NCI-H1436 (cell line): ENCODE measurements at regions not wholly inside any gene's neighbourhood (a gene's known extent, or its start where the extent isn't known, plus 50 kb on each side); places are given as distances from the start of the nearest gene placed in this dataset.
"Not testable (repeated sequence)": the region's sequence is repeated elsewhere in the genome, so short reads cannot be mapped to it uniquely, and the experiment has no call there.

Source experiments
- DNase-seq: peaks from one replicate; lab custom pipeline; 2025; lab: John Stamatoyannopoulos, UW

DNA sequence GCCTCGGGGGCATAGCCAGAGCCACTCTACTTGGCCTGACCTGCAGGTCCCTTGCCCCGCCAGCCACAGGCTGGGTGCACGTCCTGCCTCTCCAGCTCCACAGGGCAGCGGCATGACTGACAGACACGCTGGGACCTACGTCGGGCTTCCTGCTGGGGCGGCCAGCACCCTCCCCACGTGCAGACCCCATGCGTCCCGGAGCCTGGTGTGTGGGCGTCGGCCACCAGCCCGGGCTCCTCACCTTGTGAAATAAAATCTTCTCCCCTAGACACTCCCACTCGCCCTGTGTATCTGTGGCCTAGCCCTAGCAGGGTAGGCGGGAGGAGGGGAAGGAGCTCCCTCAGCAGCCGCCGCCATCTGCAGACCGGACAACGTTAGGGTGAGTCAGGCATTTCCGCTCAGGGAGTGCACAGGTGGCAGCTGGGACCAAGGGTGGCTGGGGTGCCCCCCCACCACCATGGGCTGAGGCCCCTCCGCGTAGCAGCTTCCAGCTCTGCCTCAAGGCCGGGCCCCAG is 119.5 kb downstream of the IGLL1 start:
- DNase-seq, result peak; percentile 41

DNA sequence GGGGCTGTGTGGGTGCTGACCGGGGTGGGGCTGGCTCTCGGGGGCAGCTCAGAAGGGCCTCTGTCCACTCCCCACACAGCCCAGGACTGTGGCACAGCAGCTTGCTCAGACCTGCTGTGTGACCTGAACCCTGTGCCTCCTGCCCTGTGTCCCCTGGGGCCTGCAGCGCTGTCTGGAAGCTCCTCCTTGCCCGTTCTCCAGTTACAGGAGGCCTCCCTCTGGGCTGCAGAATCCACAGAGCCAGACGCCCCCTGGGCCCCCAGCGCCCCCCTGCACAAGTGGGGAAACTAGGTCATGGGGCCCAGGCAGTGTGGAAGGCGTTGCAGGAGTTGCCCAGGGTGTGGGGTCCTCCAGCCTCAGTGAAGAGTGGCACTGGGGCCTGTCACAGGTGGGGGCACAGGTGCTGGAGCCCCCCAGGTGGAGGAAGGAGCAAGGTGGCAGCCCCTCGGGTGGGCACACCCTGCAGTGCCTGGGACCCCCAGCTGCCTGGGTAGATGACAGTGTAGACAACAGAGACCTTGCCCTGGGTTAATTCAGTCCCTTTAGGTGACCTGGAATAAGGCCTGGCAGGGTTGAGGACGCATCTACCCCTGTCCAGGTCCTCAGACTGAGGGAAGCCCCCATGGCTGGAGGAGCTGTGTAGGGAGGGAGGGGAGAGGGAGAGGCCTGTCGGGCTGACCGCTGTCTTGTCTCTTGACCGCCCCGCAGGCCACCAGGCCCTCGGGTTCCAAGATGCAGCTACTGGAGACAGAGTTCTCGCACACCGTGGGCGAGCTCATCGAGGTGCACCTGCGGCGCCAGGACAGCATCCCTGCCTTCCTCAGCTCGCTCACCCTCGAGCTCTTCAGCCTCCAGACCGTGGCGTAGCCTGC is 120.2 kb downstream of the IGLL1 start:
- not testable (repeated sequence) for DNase-seq

DNA sequence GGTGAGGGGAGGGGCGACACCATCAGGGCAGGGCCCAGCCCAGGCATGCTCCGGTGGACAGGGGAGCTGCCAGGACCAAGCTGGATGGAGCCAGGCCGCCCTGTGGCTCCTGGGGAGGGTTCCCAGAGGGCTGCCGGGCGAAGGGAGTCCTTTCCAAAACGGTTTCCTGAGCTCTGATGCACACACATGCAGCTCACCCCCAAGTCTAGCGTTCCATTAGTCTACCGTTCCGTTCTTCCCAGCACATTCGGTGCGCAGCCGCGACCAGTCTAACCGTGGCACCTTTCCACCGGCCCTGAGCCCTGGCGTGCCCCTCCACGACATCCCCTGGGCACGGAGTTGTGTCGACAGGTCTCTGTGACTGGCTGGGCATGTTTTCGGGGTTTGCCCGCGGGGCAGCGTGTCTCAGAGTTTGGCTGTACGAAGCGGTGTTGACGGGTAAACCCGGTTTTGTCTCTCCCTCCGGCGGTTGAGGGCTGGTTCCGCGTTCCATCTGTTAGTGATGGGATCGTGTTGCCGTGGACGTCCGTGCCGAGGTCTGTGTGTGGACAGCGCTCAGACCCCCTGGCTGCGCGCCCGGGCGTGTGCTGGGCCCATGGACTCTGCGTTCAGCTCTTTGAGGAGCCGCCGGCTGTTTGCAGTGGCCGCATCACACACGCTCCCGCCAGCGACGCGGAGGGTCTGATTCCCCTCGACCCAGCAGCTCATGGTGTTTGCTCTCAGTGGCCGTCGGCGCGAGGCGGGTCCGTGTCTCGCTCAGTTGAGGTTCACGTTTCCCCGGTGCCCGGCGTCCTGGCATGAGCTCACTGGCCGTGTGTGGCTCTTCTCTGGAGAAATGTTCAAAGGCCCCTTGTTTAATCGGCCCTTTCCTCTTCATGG is 121.2 kb downstream of the IGLL1 start:
- no peak for DNase-seq

DNA sequence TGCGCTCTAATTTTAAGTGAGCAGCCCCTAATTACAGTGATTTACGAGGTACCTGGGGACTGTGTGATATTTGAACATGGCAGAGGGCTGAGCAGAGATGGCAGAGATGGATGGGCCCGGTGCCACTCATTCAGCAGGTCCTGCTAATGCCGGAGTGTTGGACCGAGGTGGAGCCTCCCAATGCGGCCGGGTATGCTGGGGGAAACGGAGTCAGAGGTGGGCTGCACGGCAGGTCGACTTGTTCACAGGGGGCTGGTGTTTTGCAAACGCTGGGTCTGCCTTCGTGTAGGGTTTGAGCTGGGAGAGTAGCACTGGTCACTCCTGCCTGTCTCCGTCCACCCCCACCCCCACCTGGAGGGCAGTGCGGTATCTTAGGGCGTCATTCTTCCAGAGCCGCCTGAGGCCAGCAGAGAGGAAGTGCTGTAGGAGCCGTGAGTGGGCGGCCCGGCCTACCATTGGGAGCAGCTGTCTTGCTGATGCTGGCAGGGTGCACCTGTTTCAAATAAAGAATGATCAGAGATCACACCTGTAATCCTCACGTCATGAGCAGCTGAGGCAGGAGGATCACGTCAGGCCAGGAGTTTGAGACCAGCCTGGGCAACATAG is 122.6 kb downstream of the IGLL1 start:
- peak; percentile 91 for DNase-seq

DNA sequence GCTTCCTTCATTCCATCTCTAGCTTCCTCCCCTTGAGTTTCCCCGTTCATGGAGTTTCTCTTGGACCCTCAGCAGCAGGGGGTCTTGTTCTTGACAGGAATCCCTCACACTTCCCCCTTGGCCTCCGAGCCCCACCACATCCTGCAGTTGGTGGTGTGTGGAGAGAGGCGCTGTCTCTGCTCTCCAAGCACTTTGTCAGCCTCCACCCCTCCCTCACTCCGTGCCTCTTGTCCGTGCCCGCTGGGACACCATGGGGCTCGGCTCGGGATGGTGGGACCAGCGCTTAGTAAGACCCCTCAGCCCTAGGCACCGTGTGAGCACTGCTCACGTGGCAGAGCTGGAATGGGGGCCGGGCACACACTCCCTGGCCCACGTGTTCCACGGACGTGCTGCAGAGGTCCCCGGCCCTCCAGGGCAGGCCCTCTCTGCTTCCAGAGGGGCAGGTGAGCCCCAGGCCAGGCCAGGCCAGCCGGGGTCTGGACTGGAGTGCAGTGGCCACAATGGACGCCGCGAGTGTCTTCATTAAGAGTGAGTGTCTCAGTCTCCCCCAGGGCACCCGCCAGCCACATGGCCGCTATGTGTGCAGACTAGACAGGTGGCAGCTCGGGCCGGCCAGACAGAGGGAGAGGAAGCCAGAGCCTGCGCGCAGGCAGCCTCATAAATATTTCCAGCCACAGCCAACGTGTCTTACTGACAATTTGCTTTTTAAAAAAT is 123.3 kb downstream of the IGLL1 start:
- DNase-seq, result not testable (repeated sequence)

DNA sequence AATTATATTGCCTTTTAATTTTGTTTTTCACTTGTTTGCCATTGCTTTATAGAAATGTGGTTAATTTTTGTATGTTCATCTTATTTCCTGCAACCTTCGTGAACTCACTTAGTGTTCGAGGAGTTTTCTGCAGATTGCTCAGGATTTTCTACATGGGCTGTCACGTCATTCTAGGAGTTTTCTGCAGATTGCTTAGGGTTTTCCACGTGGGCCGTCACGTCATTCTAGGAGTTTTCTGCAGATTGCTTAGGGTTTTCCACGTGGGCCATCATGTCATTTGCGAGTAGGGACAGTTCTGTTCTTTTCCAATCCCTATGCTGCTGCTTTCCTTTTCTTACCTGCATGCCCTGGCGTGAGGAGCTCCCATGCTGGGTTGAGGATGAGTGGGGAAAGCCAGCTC is 125.7 kb downstream of the IGLL1 start:
- DNase-seq, result not testable (repeated sequence)

DNA sequence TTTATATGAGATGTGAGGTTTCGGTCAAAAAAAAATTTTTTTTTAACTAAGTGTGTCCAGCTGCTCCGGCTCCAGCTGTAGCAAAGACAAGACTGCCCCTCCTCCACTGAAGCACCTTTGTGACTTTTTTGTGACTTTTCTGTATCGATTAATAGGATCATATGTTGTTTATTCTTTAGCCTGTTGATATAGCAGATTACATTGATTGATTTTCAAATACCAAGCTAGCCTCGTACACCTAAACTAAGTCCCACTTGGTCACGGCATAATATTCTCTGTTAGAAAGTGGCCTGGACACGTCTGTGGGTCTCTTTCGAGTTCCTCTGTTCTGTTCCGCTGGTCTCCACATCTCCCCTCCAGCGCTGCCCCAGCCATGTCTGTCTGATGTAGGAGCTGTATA is 126.8 kb downstream of the IGLL1 start:
- no peak for DNase-seq

DNA sequence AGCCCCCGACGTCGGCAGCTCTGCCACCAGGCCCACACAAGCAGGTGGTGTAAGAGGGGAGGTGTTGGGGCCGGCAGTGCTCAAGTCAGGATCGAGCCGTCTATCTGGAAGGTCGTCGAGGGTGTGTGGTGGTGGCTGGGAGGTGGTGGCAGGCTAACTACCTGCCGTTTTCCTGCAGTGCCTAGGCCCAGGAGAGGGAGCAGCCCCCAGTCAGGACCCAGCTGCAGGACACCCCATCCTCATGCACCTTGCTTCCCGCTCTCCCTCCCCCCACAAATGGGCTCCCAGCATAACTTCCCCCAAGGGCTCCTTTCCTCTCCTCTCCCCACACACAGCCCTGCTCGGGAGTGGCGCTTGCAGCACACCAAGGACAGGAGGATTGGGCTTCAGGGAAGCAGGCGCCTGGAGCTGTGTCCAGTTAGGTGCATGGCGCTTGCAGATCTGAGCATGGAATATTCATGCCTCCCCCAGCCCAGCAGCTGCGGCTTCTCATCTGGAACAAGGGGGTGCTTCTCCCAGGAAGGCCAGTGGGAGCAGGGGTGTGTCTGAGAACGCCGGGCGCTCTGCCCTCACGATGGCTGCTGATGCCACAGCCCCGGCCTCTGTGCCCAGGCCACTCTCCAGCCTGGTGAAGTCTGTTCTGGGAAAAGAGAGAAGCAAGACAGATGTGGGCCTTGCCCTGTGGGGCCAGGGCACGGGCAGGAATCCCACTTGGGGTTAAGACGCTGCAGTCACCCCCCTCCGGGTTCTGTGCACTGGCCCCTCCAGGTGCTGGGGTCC is 127.7 kb downstream of the IGLL1 start:
- no peak for DNase-seq

DNA sequence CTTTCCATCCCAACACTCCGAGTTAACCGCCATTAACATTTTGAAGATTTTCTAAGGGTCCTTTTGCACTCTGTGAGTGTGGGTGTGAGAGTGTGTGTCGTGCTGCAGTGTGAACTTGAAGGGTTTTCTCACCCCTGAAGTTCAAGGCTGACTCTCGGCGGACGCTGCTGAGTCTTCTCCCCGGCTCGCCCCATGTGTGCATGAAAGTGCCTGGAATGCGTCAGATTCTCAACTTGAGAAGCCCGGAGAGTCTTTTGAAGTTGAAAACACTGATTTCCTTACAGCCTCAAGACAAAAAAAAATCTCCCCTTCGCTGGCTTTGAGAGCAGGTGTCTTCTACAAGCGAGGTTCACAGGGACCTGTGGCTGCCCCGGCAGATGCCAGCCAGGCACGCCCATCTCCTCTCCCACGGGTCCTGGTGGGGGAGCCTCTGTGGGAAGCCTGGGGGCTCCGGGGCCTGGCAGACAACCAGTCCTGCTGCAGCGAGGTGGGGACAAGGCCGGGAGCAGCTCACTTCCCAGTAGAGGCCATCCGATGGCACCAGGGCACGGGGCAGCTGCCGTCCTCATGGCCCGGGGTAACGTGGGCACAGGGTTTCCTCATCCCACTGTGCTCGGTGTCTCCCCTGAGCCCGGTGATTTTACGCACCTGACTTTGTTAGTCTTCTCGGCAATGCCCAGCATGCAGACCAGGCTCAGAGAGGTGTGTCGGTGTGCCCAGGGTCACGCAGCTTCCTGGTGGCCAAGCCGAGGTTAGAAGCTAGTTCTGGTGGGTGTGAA is 128.4 kb downstream of the IGLL1 start:
- not testable (repeated sequence) for DNase-seq

DNA sequence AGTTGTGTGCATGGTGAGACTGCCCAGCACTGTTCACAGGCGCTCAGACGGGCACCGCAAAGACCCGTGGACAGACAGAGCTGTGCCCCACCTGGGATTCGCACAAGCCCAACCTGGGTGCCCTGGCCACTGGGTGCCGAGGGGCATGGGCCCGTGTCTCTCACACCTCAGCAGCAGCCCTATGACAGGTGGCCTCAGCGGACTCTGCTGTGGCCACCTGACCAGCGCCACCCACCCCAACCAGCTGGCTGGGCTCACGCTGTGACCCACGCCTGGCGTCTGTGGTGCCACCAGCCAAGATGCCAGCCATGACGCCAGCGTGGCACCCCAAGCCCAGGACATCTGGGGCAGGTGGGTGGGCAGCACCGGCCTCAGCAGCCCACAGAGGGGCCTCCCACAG is 129.3 kb downstream of the IGLL1 start:
- DNase-seq, result not testable (repeated sequence)

DNA sequence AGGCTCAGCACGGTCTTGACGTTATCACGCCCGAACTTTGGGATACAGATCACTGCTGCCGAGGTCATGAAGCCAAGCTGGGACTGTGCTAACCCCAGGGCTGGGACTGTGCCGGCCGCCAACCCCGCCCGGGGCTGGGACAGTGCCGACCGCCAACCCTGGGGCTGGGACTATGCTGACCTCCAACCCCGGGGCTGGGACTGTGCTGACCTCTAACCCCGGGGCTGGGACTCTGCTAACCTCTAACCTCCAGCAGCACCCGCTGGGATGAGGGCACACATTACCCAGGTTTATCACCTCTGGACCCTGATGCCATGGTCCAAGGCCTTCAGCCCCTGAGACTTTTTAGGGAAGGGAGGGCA is 129.7 kb downstream of the IGLL1 start:
- no peak for DNase-seq

DNA sequence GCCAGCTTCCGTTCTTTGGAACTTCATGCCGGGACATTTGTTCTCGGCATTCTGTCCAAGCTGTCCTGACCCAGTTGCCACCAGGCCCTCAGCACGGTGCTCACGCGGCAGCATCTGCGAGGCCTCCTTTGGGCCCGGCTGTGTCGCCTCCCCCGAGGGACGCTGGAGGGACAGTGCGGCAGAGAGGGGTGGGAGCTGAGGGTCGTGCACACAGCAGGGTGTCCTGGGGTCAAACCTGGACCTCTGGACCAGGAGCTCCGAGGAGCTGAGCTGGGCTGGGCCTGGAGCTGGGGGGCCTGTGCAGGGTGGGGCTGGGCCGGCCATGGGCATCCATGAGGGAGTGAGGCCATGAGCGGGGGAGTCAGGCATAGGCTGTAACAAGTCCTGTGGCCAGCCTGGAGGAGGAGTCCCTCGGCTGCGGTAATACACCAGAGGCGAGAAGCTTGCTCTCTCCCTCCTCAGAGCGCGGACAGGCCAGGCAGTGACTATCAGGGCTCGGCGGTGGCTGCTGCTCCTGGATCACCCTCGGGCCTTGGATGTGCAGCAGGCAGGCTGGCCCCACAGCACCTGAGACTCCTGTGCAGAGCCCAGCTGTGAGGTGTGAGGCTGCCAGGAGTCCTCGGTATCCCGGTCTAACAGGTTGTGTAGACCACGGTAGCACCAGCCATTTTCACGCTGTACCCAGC is 130.2 kb downstream of the IGLL1 start:
- DNase-seq, result not testable (repeated sequence)

DNA sequence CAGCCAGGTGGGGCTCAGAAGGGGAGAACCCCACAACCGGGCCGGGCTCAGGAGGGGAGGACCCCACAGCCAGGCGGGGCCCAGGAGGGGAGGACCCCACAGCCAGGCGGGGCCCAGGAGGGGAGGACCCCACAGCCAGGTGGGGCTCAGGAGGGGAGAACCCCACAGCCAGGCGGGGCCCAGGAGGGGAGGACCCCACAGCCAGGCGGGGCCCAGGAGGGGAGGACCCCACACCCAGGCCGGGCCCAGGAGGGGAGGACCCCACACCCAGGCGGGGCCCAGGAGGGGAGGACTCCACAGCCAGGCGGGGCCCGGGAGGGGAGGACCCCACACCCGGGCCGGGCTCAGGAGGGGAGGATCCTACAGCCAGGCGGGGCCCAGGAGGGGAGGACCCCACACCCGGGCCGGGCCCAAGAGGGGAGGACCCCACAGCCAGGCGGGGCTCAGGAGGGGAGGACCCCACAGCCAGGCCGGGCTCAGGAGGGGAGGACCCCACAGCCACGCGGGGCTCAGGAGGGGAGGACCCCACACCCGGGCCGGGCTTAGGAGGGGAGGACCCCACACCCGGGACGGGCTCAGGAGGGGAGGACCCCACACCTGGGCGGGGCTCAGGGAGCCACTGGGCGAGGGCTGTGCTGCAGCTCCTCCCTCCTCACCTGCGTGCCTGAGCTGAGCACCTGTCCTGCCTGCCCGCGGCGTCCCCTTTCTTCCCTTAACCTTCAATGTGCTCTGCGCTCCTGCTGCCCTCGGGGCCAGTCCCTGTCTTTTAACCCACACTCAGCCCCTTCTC is 131.4 kb downstream of the IGLL1 start:
- DNase-seq, result not testable (repeated sequence)

DNA sequence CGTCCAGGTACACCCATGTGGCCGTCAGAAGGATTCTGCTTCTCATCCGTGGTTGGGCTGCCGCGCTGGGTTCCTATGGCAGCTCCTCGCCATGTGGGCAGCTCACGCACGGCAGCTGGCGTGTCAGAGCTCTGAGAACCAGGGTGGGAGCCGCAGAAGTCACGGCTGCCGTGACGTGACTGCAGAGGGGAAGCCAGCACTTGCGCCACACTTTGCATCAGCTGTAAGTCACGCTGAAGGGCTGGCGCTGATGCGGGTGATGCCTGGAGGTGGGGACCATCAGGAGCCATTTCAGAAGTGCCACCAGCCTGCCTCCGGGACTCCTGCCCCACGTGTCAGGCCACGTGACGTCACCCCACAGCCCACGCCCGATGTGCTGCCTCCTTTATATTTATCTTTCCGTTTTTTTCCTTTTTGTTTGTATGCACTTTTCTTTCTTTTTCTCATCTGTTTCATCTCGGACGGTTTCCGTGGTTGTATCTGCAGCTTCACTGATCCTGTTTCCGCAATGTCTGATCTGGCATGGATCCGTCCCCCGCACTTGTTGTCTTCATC is 133.2 kb downstream of the IGLL1 start:
- DNase-seq, result no peak

DNA sequence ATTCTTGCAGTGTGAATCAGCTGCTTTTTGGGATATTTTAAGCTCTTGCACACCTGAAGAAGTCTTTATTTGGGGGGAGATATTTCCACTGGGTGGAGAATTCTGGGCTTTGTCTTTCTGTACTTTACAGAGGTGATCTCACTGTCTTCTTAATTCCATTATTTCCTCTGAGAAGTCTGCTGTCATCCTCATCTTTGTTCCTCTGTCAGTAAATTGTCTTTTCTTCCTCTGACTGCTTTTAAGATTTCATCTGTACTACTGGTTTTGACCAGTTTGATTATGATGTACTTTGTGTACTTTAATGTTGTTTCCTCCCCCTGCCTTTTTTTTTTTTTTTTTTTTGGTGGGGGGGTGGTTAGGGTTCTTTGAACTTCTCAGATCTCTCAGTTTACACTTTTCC is 133.9 kb downstream of the IGLL1 start:
- not testable (repeated sequence) for DNase-seq

DNA sequence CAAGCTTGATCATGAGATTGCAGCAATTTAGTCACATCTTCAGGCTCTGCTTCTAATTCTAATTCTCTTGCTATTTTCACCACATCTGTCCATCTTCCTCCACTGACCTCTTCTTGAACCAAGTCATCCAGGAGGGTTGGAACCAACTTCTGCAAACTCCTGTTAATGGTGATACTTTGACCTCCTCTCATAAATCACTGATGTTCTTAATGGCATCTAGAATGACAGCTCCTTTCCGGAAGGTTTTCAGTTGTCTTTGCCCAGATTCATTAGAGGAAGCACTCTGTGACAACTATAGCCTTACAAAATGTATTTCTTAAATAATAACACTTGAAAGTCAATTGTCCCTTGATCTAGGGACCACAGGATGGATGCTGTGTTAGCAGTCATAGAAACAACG is 136.2 kb downstream of the IGLL1 start:
- DNase-seq, result not testable (repeated sequence)

DNA sequence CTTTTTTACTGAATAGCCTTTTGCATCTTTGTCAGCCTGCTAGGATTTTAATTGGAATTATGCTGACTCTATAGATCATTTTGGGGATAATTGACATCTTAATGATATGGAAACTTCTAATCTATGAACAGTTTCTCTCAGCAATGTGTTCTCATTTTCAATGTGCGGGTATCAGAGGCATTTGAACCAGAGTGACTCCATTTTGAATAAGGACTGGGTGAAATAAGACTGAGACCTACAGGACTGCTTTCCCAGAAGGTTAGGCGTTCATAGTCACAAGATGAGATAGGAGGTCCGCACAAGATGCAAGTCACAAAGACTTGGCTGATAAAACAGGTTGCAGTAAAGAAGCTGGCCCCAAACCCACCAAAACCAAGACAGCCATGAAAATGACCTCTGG is 140.5 kb downstream of the IGLL1 start:
- not testable (repeated sequence) for DNase-seq

DNA sequence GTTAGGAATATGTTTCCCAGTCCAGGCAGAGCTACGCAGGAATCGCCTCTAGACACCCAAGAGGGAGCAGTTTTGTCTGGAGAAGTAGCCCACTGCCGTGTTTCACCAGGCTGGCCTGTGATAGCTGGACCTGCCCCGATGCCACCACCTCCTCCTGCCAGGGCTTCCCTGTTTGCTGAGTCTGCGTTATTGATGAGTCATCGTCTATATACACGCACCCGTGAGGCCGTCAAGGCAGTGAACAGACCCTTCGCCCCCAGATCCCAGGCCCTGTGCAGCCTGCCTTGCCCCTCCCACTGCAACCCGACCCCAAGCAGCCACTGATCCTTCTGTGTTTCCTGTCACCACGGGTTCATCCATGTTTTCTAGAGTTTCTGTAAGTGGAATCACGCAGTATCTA is 141.9 kb downstream of the IGLL1 start:
- DNase-seq, result no peak
